Motor neuron (in vitro differentiated cells): ENCODE measurements at regions not wholly inside any gene's neighbourhood (a gene's known extent, or its start where the extent isn't known, plus 50 kb on each side); places are given as distances from the start of the nearest gene placed in this dataset.

Source experiments
- ATAC-seq, 8 experiments: fragments of 200-7000 bp; cut with Tn5 transposase; replicated peaks in 6 of 8; 2 replicates each; pipeline ENCODE4 v1.8.0; 2021; ENCODE audit warnings: mild to moderate bottlenecking in 8 of 8, moderate library complexity in 8 of 8
- H3K27ac ChIP-seq, 2 donors: fragments of 250-450 bp; sonication (Bioruptor Pico); 2 replicates each; pipeline ENCODE4 v1.9.0; 2021; ENCODE audit warnings: antibody characterized with exemption in 2 of 2, mild to moderate bottlenecking in 2 of 2, moderate library complexity in 1 of 2
- H3K4me1 ChIP-seq, 2 donors: fragments of 250-450 bp; sonication (Bioruptor Pico); replicated peaks in 1 of 2; 2 replicates each; pipeline ENCODE4 v1.6.1; 2021; ENCODE audit warnings: antibody characterized with exemption in 2 of 2, mild to moderate bottlenecking in 2 of 2, moderate library complexity in 1 of 2
- H3K4me3 ChIP-seq, 5 donors: fragments of 250-450 bp; sonication (Bioruptor Pico); 2 replicates each; pipeline ENCODE4 v1.9.0; 2021; ENCODE audit warnings: antibody characterized with exemption in 5 of 5, mild to moderate bottlenecking in 5 of 5, moderate library complexity in 4 of 5
- WGBS, 10 experiments: fragments of 450-650 bp; shearing (Covaris generic); methylation state at CpG; one replicate each; pipeline ENCODE4 v1.0.0; 2022; 5-methylcytosine and 5-hydroxymethylcytosine counted together
- in situ Hi-C, 9 experiments: fragments of 400-800 bp; cut with MboI; loops; one replicate each; pipeline ENCODE4 v1.15.0; 2021; ENCODE audit warnings: low sequenced_read_pairs in 9 of 9, low pct_unique_long_range_greater_than_20kb in 2 of 9; ENCODE audit not compliant: unreplicated experiment in 9 of 9

DNA sequence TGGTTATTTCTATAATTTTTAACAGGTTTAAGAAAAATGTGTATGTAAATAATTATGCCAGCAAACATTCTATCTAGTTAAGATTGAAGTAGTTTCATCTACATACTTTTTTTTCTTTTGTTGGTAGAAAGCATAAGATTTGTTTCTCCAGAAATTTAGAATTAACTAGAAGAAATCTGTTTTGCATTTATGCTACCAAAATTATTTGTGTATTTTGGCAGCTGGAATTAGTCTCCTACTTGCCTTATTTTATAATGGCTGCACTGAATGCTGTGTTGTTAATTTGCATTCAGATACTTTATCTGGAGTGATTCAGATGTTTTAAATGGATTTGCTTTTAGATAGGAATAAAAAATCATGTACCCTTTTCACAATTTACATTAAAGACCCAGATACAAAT lies 100.2 kb upstream of the NAALADL2 start:
- no peak overlapping the region for H3K4me3 ChIP-seq
- in situ Hi-C loops = no loop called here
- ATAC-seq = no peak
- no peak overlapping the region for H3K27ac ChIP-seq
- H3K4me1 ChIP-seq = peaks cover 0 to 3% of the 10 kb centered on the region in 2 donors

DNA sequence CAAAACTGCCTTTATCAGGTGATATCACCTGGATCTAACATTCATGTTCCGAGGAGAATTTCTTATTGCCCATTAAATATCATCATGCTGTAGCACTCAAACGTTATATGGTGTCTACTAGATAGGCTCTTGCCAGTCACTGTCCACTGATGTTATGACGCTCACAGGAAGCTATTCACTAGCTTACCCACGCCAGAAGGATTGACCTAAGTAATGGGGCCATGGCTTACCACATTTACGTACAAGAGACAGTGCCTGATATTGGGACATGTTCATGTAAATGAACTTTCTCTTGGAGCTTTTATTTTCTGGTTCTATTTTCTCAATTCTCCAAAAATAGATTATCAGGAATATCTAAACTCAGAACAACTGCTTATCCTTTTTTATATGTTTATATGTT lies 91.7 kb upstream of the NAALADL2 start:
- no peak for ATAC-seq
- in situ Hi-C loops = no loop called here
- Histone ChIP-seq H3K27ac (no peak overlapping the region), H3K4me1 (no peaks in the 10 kb centered on the region), H3K4me3 (no peak overlapping the region)
- 53 to 100% (median 83%) methylated on average over 1 to 5 of the region's 5 CpGs; no CpG with 5 or more reads in 3 of the 10 experiments for WGBS, 10 experiments

DNA sequence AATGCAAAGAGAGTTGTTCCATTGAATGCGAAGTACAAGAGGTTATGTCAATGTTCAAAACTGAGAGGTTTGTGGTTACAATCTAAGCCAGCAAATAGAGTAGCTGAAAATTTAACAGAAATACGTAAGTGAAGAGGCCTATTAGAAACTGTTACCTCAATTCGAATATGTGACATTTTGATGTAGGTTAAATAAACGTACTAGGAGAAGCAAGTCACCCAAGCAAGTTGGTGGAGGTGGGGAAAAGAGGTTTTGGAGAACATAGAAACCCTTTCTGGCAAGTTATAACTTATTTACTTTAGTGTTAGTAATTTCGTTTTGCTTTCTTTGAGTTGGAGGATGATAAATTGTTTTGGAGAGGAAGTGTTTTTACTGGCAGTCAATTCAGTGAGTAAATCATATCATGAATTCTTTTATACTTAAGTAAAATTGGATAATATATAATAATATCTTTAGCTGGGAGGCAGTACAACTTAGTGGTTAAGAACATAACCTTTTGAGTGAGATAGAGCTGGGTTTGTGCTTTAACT lies 91.2 kb upstream of the NAALADL2 start:
- ATAC-seq = no peak
- 66 to 93% (median 82%) methylated on average over 1 to 5 of the region's 5 CpGs; no CpG with 5 or more reads in 1 of the 10 experiments for WGBS, 10 experiments
- in situ Hi-C loops = no loop called here
- Histone ChIP-seq H3K27ac (no peak overlapping the region), H3K4me1 (no peaks in the 10 kb centered on the region), H3K4me3 (no peak overlapping the region)

DNA sequence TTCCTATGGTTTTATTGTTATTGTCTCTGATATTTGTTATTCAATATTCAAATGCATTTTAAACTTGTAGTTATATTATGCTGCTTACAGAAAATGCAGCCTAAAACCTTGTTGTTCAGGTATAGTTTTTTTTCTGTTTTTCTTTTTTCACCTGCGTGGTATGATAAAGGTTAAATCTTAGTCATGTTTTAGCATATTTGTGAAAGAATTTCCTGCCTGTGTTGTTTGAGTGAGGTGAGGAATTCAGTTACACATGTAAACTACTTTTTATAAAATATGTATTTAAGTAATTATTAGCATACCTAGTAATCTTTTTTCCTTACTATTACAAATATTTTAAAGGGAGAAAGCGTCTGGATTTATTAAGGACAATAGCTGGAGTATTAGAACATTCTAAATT lies 90.0 kb upstream of the NAALADL2 start:
- ATAC-seq = no peak
- no peak overlapping the region for H3K4me3 ChIP-seq
- 56 to 100% (median 92%) methylated on average over 1 to 2 of the region's 2 CpGs; no CpG with 5 or more reads in 1 of the 10 experiments for WGBS, 10 experiments
- no peak overlapping the region for H3K27ac ChIP-seq
- H3K4me1 ChIP-seq = no peaks in the 10 kb centered on the region
- in situ Hi-C loops = no loop called here

DNA sequence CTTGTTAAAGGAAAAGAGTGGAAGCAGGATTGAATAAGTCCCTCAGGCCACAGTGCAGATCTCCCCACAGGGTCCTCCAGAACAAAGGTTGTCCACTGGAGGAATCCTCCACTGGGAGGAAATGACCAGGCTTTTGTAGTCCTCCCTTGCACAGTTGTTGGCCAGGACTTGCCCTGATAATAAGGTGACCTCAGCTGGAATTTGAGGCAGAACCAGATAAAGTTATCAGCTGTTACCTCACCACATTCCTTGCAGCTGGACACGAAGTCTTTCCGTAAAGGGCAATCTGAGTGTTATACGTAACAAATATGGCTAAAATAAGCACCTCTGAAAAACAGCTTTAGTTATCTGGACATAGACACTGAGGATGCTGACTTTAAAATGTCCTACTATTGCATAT lies 83.5 kb upstream of the NAALADL2 start:
- 83 to 100% (median 93%) methylated on average over 1 to 3 of the region's 3 CpGs; no CpG with 5 or more reads in 1 of the 10 experiments for WGBS, 10 experiments
- Histone ChIP-seq H3K4me3 (no peak overlapping the region), H3K4me1 (no peaks in the 10 kb centered on the region), H3K27ac (no peak overlapping the region)
- no peak for ATAC-seq
- in situ Hi-C loops = no loop called here

DNA sequence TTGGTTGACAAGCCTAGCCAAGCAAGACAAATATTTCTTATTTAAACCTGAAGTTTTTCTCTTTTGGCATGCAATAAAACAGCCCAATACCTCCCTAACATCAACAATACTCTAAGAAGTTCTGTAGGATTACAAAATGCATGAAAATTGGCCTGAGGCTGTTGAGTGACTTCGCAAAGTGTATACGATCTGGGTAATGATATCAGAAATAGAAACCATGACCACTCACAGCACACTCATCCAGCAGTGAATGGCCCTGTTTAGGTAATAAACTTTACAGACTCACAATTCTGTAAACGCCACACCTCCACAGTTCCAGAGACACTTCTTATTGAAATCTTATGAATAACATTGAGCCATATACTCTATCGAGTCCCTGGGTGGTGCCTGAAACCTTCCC lies 83.0 kb upstream of the NAALADL2 start:
- no peak overlapping the region for H3K27ac ChIP-seq
- H3K4me3 ChIP-seq = no peak overlapping the region
- in situ Hi-C loops = no loop called here
- ATAC-seq = peak in 1 of 8 experiments; percentile 45
- 0 to 89% (median 65%) methylated on average over 1 to 4 of the region's 4 CpGs; no CpG with 5 or more reads in 2 of the 10 experiments for WGBS, 10 experiments
- H3K4me1 ChIP-seq = no peaks in the 10 kb centered on the region

DNA sequence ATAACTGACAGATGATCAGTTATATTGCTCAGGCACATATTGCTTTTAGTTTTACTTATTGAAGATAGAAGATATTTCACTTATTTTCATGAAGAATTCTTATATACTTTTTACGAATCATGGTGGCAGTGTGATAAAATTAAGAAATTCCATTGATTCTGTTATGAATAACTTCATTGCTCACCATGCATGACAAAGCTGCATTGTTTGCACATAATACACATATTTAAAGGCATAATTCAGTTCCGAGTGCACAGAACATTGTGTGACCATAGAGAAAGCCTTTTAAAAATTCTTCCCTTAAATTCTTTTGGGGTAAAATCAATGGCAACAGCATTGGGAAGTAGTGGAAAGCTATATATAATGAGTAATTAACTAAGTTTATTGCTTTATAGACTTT lies 82.5 kb upstream of the NAALADL2 start:
- in situ Hi-C loops = no loop called here
- no peak for ATAC-seq
- 40 to 100% (median 75%) methylated on average over 1 to 2 of the region's 2 CpGs; no CpG with 5 or more reads in 2 of the 10 experiments for WGBS, 10 experiments
- Histone ChIP-seq H3K27ac (no peak overlapping the region), H3K4me1 (no peaks in the 10 kb centered on the region), H3K4me3 (no peak overlapping the region)

DNA sequence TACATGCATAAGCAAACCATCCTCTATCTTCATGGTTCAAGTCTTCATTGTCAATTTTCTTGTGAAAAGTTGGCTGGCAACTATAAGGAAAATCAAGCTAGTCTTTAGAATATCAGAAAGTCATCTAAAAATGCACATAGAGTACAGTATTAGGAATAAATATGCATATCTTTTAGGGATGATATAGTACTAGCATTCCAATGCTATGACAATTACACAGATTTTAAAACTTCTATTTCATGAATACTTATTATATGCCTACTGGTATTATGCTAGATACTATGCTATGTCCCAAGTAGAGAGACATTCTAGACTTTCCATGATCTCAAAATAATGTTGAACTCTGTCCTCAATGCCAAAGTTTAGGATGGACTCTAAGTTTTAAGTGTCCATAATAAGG lies 81.3 kb upstream of the NAALADL2 start:
- Histone ChIP-seq H3K4me1 (no peaks in the 10 kb centered on the region), H3K4me3 (no peak overlapping the region), H3K27ac (no peak overlapping the region)
- peak in 2 of 8 experiments; percentile 41 to 65 for ATAC-seq
- in situ Hi-C loops = no loop called here

DNA sequence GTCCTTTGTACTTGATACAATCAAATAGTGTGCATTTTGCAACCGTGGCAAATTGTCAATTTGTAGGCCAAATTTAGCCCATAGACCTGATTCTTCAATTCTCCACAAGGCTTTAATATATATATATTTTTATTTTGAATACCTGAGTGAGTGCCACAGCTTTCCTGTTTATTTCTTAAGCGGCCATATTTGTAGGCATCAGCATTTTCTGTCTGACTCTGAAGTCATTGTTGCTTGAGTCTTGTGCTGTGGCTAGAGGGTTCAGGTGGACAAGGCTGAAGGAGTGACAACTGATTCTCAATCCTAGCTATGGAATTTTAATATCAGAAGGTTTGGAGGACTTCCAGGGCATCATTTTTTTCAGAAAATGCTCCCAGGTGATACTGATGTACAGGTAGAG lies 75.6 kb upstream of the NAALADL2 start:
- in situ Hi-C loops = no loop called here
- no peak overlapping the region for H3K27ac ChIP-seq
- no peak overlapping the region for H3K4me3 ChIP-seq
- H3K4me1 ChIP-seq = no peaks in the 10 kb centered on the region
- ATAC-seq = no peak
- WGBS, 10 experiments = 57 to 100% (median 84%) methylated on average over 1 to 2 of the region's 2 CpGs; no CpG with 5 or more reads in 2 of the 10 experiments

DNA sequence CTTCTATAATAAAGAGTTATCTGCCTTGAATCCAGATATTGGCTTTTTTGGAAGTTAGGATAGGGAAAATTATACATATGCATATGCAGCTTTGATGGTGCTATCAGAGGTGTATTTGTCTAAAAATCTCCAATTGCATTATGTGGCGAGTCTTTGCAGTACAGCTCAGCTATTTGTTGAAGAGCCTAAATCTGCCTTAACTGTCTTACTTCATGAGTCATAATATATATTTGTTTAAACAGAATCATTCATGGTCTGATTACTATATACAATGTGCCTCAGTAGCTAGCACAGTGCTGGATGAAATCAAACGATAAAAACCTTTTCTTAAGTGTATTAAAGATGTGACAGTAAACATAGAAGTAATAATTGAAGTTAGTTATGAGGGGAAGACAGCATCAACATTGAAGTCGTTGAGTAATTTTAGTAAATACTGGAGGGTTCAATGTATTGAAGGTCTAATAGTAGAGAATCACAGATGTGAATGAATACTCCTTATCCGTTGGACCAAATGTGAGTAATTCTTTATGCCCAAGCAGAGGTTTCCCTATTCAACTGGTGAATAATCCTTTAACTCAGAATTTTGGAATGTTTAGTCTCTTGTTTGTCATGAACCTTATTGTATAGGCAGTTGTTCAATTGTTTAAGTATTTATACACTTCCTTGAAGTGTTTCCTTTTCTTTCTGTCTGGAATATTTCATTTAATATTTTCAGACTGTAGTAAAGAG lies 74.8 kb upstream of the NAALADL2 start:
- in situ Hi-C loops = no loop called here
- Histone ChIP-seq H3K27ac (no peak overlapping the region), H3K4me1 (no peaks in the 10 kb centered on the region), H3K4me3 (no peak overlapping the region)
- 62 to 88% (median 80%) methylated on average over 1 to 4 of the region's 4 CpGs for WGBS, 10 experiments
- ATAC-seq = no peak

DNA sequence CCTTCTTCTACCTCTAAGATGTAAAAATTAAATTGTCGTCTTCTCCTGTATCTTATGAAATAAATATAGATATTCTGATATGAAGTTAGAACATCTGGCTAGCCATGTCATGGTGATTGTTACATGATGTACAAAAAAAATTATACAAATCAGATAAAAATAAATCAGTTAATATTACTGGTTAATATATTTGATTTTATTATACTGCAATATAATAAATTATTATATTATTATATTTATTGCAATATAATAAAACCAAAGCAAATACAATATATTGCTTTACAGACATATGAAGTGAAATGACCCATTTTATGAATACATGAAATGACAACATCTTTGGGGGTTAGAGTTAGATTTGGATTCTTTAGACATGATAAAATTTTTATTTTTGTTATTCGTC lies 72.3 kb upstream of the NAALADL2 start:
- H3K4me3 ChIP-seq = no peak overlapping the region
- no peak for ATAC-seq
- in situ Hi-C loops = no loop called here
- 45 to 100% (median 93%) methylated on average over 1 to 2 of the region's 2 CpGs for WGBS, 10 experiments
- no peaks in the 10 kb centered on the region for H3K4me1 ChIP-seq
- no peak overlapping the region for H3K27ac ChIP-seq

DNA sequence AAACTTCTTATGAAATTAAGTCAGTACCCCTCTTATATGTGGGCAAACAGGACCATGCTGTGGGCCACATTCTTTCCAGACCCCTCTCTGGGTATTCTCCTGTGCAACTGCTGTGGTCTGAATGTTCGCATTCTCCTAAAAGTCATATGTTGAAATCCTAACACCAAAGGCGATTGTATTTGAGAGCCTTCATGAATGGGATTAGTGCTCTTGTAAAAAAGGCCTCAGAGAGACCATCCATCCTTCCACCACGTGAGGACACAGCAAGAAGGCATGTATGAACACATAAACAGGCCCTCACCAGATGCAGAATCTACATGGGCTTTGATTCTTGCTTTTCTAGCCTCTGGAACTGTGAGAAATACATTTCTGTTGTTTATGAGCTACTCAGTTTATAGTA lies 68.0 kb upstream of the NAALADL2 start:
- no peak for ATAC-seq
- Histone ChIP-seq H3K27ac (no peak overlapping the region), H3K4me3 (no peak overlapping the region), H3K4me1 (no peaks in the 10 kb centered on the region)
- 0 to 100% (median 87%) methylated on average over 1 to 3 of the region's 3 CpGs; no CpG with 5 or more reads in 3 of the 10 experiments for WGBS, 10 experiments
- in situ Hi-C loops = no loop called here

DNA sequence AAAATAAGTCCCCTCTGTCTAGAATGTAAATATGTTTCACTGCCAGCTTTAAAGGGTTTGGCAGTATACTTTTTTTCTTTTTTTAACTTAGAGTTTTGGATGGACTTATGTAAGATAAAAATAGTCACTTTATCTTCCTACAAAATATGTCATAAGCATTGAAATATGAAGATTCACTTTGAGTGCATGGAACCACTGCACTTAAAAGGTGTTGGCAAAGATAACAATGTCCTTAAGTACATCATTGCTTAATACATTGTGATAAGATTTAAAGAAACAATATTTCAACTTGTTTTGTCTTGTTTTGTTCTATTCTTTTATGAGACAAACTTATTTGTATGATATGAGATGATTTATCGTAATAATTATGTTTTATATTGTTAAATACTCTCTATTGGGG lies 66.3 kb upstream of the NAALADL2 start:
- WGBS, 10 experiments = 10 to 100% (median 75%) methylated on average over 1 of the region's 1 CpG; no CpG with 5 or more reads in 1 of the 10 experiments

More for the DNA sequence above, 66.3 kb upstream of the NAALADL2 start:
- Histone ChIP-seq H3K4me1 (no peaks in the 10 kb centered on the region), H3K27ac (no peak overlapping the region), H3K4me3 (no peak overlapping the region)
- no peak for ATAC-seq
- in situ Hi-C loops = no loop called here
